SK-N-SH treated with all-trans-retinoic acid at 6 μM for 48 hours (cell line): ENCODE measurements at regions not wholly inside any gene's neighbourhood (a gene's known extent, or its start where the extent isn't known, plus 50 kb on each side); places are given as distances from the start of the nearest gene placed in this dataset.

Experiments used
- ATAC-seq: fragments of 200-7000 bp; cut with Tn5 transposase; 3 replicates; pipeline ENCODE4 v1.9.1; 2020; ENCODE audit warnings: mild to moderate bottlenecking, moderate library complexity
- ARNTL ChIP-seq: fragments of 450-650 bp; formaldehyde crosslinking; IDR thresholded peaks from 2 replicates; pipeline ENCODE4 v1.5.0; 2020; ENCODE audit warnings: low read depth, mild to moderate bottlenecking, moderate library complexity, borderline replicate concordance
- BACH2 ChIP-seq: fragments of 250-450 bp; sonication (Bioruptor Pico); IDR thresholded peaks from 2 replicates; pipeline ENCODE4 v1.9.0; 2021; ENCODE audit warnings: mild to moderate bottlenecking, borderline replicate concordance
- CSDC2 ChIP-seq: fragments of 250-450 bp; sonication (Bioruptor Pico); IDR thresholded peaks from 2 replicates; pipeline ENCODE4 v1.5.0; 2020; ENCODE audit warnings: mild to moderate bottlenecking, moderate library complexity
- CSRNP3 ChIP-seq: fragments of 250-450 bp; sonication (Bioruptor Pico); IDR thresholded peaks from 2 replicates; pipeline ENCODE4 v1.5.1; 2021; ENCODE audit warnings: mild to moderate bottlenecking, moderate library complexity
- ESRRG ChIP-seq: fragments of 250-450 bp; sonication (Bioruptor Pico); IDR thresholded peaks from 2 replicates; pipeline ENCODE4 v1.6.1; 2021; ENCODE audit warnings: mild to moderate bottlenecking
- GLIS3 ChIP-seq: fragments of 250-450 bp; sonication (Bioruptor Pico); IDR thresholded peaks from 2 replicates; pipeline ENCODE4 v1.5.0; 2020; ENCODE audit warnings: mild to moderate bottlenecking, moderate library complexity
- ISL1 ChIP-seq: fragments of 250-450 bp; sonication (Bioruptor Pico); IDR thresholded peaks from 2 replicates; pipeline ENCODE4 v2.1.2; 2022; ENCODE audit warnings: mild to moderate bottlenecking, moderate library complexity
- OSR1 ChIP-seq: fragments of 250-450 bp; sonication (Bioruptor Pico); IDR thresholded peaks from 2 replicates; pipeline ENCODE4 v1.8.0; 2022; ENCODE audit warnings: moderate library complexity, mild to moderate bottlenecking, inconsistent platforms
- PATZ1 ChIP-seq: fragments of 250-450 bp; sonication (Bioruptor Pico); IDR thresholded peaks from 2 replicates; pipeline ENCODE4 v1.8.0; 2020; ENCODE audit warnings: mild to moderate bottlenecking, moderate library complexity, borderline replicate concordance
- POU6F1 ChIP-seq: fragments of 250-450 bp; sonication (Bioruptor Pico); IDR thresholded peaks from 2 replicates; pipeline ENCODE4 v1.8.0; 2021; ENCODE audit warnings: low read depth, mild to moderate bottlenecking, moderate library complexity, borderline replicate concordance
- PPARA ChIP-seq: fragments of 250-450 bp; sonication (Bioruptor Pico); IDR thresholded peaks from 2 replicates; pipeline ENCODE4 v1.5.0; 2020; ENCODE audit warnings: mild to moderate bottlenecking, borderline replicate concordance
- RARB ChIP-seq: fragments of 250-450 bp; sonication (Bioruptor Pico); IDR thresholded peaks from 2 replicates; pipeline ENCODE4 v1.8.0; 2021; ENCODE audit warnings: mild to moderate bottlenecking, moderate library complexity
- SNAI2 ChIP-seq: fragments of 250-450 bp; sonication (Bioruptor Pico); IDR thresholded peaks from 2 replicates; pipeline ENCODE4 v1.5.0; 2020; ENCODE audit warnings: mild to moderate bottlenecking, moderate library complexity
- TCF4 ChIP-seq: fragments of 250-450 bp; sonication (Bioruptor Pico); IDR thresholded peaks from 2 replicates; pipeline ENCODE4 v1.8.0; 2021; ENCODE audit warnings: mild to moderate bottlenecking, moderate library complexity, borderline replicate concordance
- TOX ChIP-seq: fragments of 250-450 bp; sonication (Bioruptor Pico); IDR thresholded peaks from 2 replicates; pipeline ENCODE4 v1.8.0; 2021; ENCODE audit warnings: mild to moderate bottlenecking, moderate library complexity, borderline replicate concordance
- ZC3H10 ChIP-seq: fragments of 250-450 bp; sonication (Bioruptor Pico); IDR thresholded peaks from 2 replicates; pipeline ENCODE4 v1.5.1; 2021; ENCODE audit warnings: mild to moderate bottlenecking, moderate library complexity
- ZFP3 ChIP-seq: fragments of 250-450 bp; sonication (Bioruptor Pico); IDR thresholded peaks from 2 replicates; pipeline ENCODE4 v1.5.0; 2020; ENCODE audit warnings: mild to moderate bottlenecking, moderate library complexity
- ZFP30 ChIP-seq: fragments of 450-650 bp; formaldehyde crosslinking; IDR thresholded peaks from 2 replicates; pipeline ENCODE4 v1.5.0; 2022; ENCODE audit warnings: mild to moderate bottlenecking, moderate library complexity
- ZNF565 ChIP-seq: fragments of 450-650 bp; formaldehyde crosslinking; conservative IDR thresholded peaks from 2 replicates; pipeline ENCODE4 v1.5.0; 2020; ENCODE audit warnings: low read depth, mild to moderate bottlenecking, moderate library complexity
- ZNF70 ChIP-seq: fragments of 450-650 bp; formaldehyde crosslinking; IDR thresholded peaks from 2 replicates; pipeline ENCODE4 v1.5.0; 2020; ENCODE audit warnings: mild to moderate bottlenecking, moderate library complexity
- TF ChIP-seq, protein P1 (sequence below): fragments of 250-450 bp; sonication (Bioruptor Pico); IDR thresholded peaks from 2 replicates; pipeline ENCODE4 v1.5.1; 2020; ENCODE audit warnings: low read depth, mild to moderate bottlenecking, moderate library complexity
- TF ChIP-seq, protein P2 (sequence below): fragments of 250-450 bp; sonication (Bioruptor Pico); IDR thresholded peaks from 2 replicates; pipeline ENCODE4 v1.5.0; 2020; ENCODE audit warnings: mild to moderate bottlenecking, moderate library complexity

- peak; percentile 17; the same call in 1 of the 3 replicates for ATAC-seq
- TF ChIP-seq GLIS3 (CRISPR knock-in tag) (no peak), ZNF565 (no peak), TOX (no peak), ZC3H10 (CRISPR knock-in tag) (no peak), ZNF70 (CRISPR knock-in tag) (no peak), ARNTL (CRISPR knock-in tag) (no peak), ISL1 (CRISPR knock-in tag) (no peak), PATZ1 (CRISPR knock-in tag) (no peak), OSR1 (no peak), ESRRG (CRISPR knock-in tag) (no peak), CSRNP3 (CRISPR knock-in tag) (no peak), CSDC2 (CRISPR knock-in tag) (no peak), RARB (CRISPR knock-in tag) (no peak), BACH2 (CRISPR knock-in tag) (no peak), TCF4 (CRISPR knock-in tag) (no peak), ZFP3 (CRISPR knock-in tag) (no peak), SNAI2 (no peak), PPARA (CRISPR knock-in tag) (no peak)
- TF ChIP-seq, protein P1, sequence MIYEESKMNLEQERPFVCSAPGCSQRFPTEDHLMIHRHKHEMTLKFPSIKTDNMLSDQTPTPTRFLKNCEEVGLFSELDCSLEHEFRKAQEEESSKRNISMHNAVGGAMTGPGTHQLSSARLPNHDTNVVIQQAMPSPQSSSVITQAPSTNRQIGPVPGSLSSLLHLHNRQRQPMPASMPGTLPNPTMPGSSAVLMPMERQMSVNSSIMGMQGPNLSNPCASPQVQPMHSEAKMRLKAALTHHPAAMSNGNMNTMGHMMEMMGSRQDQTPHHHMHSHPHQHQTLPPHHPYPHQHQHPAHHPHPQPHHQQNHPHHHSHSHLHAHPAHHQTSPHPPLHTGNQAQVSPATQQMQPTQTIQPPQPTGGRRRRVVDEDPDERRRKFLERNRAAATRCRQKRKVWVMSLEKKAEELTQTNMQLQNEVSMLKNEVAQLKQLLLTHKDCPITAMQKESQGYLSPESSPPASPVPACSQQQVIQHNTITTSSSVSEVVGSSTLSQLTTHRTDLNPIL: no peak
- TF ChIP-seq, protein P2, sequence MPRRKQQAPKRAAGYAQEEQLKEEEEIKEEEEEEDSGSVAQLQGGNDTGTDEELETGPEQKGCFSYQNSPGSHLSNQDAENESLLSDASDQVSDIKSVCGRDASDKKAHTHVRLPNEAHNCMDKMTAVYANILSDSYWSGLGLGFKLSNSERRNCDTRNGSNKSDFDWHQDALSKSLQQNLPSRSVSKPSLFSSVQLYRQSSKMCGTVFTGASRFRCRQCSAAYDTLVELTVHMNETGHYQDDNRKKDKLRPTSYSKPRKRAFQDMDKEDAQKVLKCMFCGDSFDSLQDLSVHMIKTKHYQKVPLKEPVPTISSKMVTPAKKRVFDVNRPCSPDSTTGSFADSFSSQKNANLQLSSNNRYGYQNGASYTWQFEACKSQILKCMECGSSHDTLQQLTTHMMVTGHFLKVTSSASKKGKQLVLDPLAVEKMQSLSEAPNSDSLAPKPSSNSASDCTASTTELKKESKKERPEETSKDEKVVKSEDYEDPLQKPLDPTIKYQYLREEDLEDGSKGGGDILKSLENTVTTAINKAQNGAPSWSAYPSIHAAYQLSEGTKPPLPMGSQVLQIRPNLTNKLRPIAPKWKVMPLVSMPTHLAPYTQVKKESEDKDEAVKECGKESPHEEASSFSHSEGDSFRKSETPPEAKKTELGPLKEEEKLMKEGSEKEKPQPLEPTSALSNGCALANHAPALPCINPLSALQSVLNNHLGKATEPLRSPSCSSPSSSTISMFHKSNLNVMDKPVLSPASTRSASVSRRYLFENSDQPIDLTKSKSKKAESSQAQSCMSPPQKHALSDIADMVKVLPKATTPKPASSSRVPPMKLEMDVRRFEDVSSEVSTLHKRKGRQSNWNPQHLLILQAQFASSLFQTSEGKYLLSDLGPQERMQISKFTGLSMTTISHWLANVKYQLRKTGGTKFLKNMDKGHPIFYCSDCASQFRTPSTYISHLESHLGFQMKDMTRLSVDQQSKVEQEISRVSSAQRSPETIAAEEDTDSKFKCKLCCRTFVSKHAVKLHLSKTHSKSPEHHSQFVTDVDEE: no peak
- TF ChIP-seq, all 23 proteins: peak for 0
These were observed 141.3 kb upstream of the UBE2E1 start for GRCh38 chr3:23664459-23664858.

DNA sequence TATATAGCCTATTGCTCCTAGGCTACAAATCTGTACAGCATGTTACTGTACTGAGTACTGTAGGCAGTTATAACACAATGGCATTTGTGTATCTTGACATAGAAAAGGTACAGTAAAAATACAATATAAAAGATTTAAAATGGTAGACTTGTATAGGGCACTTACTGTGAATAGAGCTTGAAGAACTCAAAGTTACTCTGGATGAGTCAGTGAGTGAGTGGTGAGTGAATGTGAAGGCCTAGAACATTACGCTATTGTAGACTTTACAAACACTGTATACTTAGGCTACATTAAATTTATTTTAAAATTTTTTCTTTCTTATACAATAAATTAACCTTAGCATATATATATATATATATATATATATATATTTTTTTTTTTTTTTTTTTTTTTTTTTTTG is 140.0 kb upstream of the UBE2E1 start:
- no peak for TF ChIP-seq BACH2 (CRISPR knock-in tag)
- TF ChIP-seq, protein P1: no peak
- TF ChIP-seq GLIS3 (CRISPR knock-in tag): no peak
- no peak for TF ChIP-seq POU6F1 (CRISPR knock-in tag)
- no peak for TF ChIP-seq ZNF70 (CRISPR knock-in tag)
- TF ChIP-seq ZNF565: no peak
- TF ChIP-seq PPARA (CRISPR knock-in tag): no peak
- no peak for TF ChIP-seq ZC3H10 (CRISPR knock-in tag)
- no peak for TF ChIP-seq PATZ1 (CRISPR knock-in tag)
- no peak for TF ChIP-seq CSDC2 (CRISPR knock-in tag)
- no peak for TF ChIP-seq CSRNP3 (CRISPR knock-in tag)
- TF ChIP-seq ARNTL (CRISPR knock-in tag): no peak
- no peak for TF ChIP-seq ZFP30 (CRISPR knock-in tag)
- no peak for TF ChIP-seq TCF4 (CRISPR knock-in tag)
- no peak for ATAC-seq
